ENCODE measurements at regions not wholly inside any gene's neighbourhood (a gene's known extent, or its start where the extent isn't known, plus 50 kb on each side); places are given as distances from the start of the nearest gene placed in this dataset.

DNA sequence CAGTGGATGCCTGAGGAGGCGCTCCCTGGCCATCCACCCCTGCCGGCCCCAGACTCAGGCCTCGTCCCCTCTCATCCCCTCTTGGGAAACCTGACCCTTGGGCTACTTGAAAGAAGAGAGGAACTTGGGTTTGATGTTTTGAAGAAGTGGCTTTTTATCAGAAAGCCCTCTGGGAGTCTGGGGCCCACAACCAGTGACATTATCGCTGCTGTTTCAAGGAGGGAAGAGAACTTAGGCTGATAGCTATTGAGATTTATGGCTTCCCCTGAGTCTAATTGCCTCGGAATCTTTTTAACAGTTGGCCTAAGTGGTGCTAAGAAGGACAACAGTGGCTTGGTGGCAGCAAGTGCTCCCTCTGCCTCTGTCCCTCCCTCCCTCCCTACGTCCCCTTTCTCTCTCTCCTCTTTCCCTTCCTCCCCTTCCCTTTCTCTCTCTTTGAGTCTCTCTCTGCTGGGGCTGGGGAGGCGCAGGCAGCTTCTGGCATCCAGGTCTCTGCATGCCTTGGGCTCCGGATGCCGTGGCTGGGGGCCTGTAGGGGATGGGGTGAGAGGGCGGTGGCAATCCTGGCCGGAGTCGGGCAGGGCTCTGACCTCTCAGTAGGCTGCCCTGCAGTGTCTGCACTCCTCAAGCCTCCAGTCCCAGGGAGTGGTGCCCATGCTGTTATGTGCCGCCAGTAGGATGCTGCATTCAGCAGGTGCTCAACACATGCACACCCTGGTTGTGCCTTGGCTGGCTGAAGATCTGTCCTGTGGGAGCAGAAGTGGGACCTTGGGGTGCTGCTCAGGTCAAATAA lies 49.6 kb upstream of the RXRA start (continued):
- TF ChIP-seq CEBPZ (IDR thresholded peaks at IDR 0.05; ENCODE audit: borderline replicate concordance, low read depth, low read length) (no peak), TCF3 (CRISPR knock-in tag; IDR thresholded peaks at IDR 0.05) (peak; percentile 61), VEZF1 (CRISPR knock-in tag; IDR thresholded peaks at IDR 0.05) (peak; percentile 55; the same call in 1 of the 2 replicates), KDM1A (IDR thresholded peaks at IDR 0.05) (peak; percentile 66 to 75; a peak in 3 of 4 replicates), HEY1 (CRISPR knock-in tag; IDR thresholded peaks at IDR 0.05; ENCODE audit: borderline replicate concordance) (no peak), ZNF77 (CRISPR knock-in tag; IDR thresholded peaks at IDR 0.05) (no peak), HDAC1 (IDR thresholded peaks at IDR 0.05) (peak in 1 of 2 experiments; percentile 39; a peak in 1 of 4 replicates), ZNF263 (CRISPR knock-in tag; IDR thresholded peaks at IDR 0.05; ENCODE audit: borderline replicate concordance) (peak; percentile 73), KLF16 (IDR thresholded peaks at IDR 0.05) (peak; percentile 68; the same call in 1 of the 2 replicates)
- TF ChIP-seq, protein P1, sequence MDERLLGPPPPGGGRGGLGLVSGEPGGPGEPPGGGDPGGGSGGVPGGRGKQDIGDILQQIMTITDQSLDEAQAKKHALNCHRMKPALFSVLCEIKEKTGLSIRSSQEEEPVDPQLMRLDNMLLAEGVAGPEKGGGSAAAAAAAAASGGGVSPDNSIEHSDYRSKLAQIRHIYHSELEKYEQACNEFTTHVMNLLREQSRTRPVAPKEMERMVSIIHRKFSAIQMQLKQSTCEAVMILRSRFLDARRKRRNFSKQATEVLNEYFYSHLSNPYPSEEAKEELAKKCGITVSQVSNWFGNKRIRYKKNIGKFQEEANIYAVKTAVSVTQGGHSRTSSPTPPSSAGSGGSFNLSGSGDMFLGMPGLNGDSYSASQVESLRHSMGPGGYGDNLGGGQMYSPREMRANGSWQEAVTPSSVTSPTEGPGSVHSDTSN (CRISPR knock-in tag; IDR thresholded peaks at IDR 0.05; ENCODE audit: low read depth) = no peak
- TF ChIP-seq, protein P1 (tag; conservative IDR thresholded peaks at IDR 0.05; ENCODE audit: low read depth) = peak; percentile 87
